ENCODE measurements at regions not wholly inside any gene's neighbourhood (a gene's known extent, or its start where the extent isn't known, plus 50 kb on each side); places are given as distances from the start of the nearest gene placed in this dataset.

DNA sequence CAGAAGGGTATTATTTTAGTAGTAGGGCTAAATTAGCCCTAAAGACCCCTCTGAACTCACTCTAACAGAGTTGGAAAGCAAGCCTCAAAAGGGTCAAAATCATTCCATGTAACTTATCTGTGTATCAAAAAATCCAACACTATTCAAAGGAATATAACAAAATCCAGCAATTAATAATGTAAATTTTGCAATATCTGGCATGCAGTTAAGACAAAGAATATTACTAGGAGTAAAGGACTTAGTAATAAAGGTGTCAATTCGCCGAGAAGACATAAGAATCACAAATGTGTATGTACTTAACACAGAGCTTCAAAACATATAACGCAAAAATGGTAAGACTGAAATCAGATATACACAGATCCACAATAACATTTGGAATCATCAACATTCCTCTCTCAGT lies 71.2 kb upstream of the PFN2 start:
- Histone ChIP-seq H3K9me3 (ENCODE audit: control insufficient read depth, low read depth, low read length) (no peaks in the 10 kb centered on the region), H3K4me1 (ENCODE audit: control insufficient read depth, low read depth, low read length) (peaks cover 4% of the 10 kb centered on the region), H3K9ac (ENCODE audit: low read length) (no peak overlapping the region), H3K27me3 (ENCODE audit: control insufficient read depth, insufficient read depth, low read length) (peaks cover 5% of the 10 kb centered on the region), H3K4me3 (ENCODE audit: low read length) (no peak overlapping the region), H3K36me3 (ENCODE audit: control insufficient read depth, low read depth, low read length) (no peaks in the 10 kb centered on the region), H3K27ac (ENCODE audit: low read length) (no peak overlapping the region)

DNA sequence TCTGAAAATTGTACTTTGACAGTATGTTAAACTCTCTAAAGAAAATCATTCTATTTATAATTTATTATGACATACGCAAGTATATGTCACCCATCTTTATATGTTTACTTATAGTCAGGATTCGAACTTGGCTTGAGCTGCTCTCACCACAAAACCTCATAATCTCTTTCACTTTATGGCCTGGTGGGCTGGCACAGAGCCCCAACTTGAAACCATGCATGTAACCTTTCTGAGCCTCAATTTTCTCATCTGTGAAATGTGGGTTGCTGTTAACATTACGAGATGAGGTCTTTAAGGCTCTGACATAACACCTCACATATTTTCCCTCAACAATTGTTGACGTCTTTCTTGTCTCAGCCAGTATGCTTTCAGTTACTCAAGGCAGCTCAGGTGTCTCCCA lies 69.4 kb upstream of the PFN2 start:
- Histone ChIP-seq H3K27ac (ENCODE audit: low read length) (no peak overlapping the region), H3K9ac (ENCODE audit: low read length) (no peak overlapping the region), H3K4me3 (ENCODE audit: low read length) (no peak overlapping the region), H3K36me3 (ENCODE audit: control insufficient read depth, low read depth, low read length) (no peaks in the 10 kb centered on the region), H3K4me1 (ENCODE audit: control insufficient read depth, low read depth, low read length) (peaks cover 21% of the 10 kb centered on the region), H3K9me3 (ENCODE audit: control insufficient read depth, low read depth, low read length) (no peaks in the 10 kb centered on the region), H3K27me3 (ENCODE audit: control insufficient read depth, insufficient read depth, low read length) (peaks cover 20% of the 10 kb centered on the region)

DNA sequence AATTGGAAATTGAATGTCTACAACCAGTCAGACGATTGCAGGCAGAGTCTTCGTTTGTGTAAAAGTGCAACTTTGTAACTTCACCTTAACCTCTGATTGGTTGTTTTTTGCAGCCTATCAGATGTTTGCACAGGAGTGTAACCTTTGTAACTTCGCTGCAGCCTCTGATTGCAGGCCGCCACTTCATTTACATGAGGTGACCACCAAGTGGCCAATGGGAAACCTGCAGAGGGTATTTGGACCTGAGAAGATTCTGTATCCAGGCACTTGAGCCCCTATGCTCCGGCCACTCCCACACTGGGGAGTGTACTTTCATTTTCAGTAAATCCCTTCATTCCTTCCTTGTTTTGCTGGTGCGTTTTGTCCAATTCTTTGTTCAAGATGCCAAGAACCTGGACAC lies 68.1 kb upstream of the PFN2 start:
- no peak overlapping the region for H3K9ac ChIP-seq (ENCODE audit: low read length)
- no peak overlapping the region for H3K27ac ChIP-seq (ENCODE audit: low read length)
- no peaks in the 10 kb centered on the region for H3K36me3 ChIP-seq (ENCODE audit: control insufficient read depth, low read depth, low read length)
- no peak overlapping the region for H3K4me3 ChIP-seq (ENCODE audit: low read length)
- no peaks in the 10 kb centered on the region for H3K9me3 ChIP-seq (ENCODE audit: control insufficient read depth, low read depth, low read length)
- H3K4me1 ChIP-seq (ENCODE audit: control insufficient read depth, low read depth, low read length), result peaks cover 34% of the 10 kb centered on the region
- H3K27me3 ChIP-seq (ENCODE audit: control insufficient read depth, insufficient read depth, low read length), result peaks cover 33% of the 10 kb centered on the region

DNA sequence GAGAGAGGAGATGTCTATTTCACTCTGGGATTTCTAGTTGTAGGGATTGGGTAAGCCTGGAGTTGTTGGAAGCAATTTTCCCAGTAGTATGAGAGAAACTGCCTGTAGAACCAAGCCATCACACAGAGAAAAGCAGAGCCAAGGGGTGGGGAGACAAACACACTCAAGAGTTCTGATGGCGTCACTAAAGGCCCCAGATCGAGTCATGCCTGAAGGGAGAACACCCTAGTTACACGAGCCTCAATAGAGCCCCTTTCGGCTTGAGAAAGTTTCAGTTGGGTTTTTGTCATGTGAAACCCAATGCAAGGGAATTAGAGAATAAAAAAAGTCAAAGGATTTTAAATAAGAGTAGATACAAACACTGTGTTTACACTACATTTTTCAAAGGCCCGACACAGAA lies 66.1 kb upstream of the PFN2 start:
- Histone ChIP-seq H3K9ac (ENCODE audit: low read length) (no peak overlapping the region), H3K36me3 (ENCODE audit: control insufficient read depth, low read depth, low read length) (no peaks in the 10 kb centered on the region), H3K4me3 (ENCODE audit: low read length) (no peak overlapping the region), H3K27ac (ENCODE audit: low read length) (no peak overlapping the region), H3K27me3 (ENCODE audit: control insufficient read depth, insufficient read depth, low read length) (peaks cover 50% of the 10 kb centered on the region), H3K9me3 (ENCODE audit: control insufficient read depth, low read depth, low read length) (no peaks in the 10 kb centered on the region), H3K4me1 (ENCODE audit: control insufficient read depth, low read depth, low read length) (peaks cover 37% of the 10 kb centered on the region)

DNA sequence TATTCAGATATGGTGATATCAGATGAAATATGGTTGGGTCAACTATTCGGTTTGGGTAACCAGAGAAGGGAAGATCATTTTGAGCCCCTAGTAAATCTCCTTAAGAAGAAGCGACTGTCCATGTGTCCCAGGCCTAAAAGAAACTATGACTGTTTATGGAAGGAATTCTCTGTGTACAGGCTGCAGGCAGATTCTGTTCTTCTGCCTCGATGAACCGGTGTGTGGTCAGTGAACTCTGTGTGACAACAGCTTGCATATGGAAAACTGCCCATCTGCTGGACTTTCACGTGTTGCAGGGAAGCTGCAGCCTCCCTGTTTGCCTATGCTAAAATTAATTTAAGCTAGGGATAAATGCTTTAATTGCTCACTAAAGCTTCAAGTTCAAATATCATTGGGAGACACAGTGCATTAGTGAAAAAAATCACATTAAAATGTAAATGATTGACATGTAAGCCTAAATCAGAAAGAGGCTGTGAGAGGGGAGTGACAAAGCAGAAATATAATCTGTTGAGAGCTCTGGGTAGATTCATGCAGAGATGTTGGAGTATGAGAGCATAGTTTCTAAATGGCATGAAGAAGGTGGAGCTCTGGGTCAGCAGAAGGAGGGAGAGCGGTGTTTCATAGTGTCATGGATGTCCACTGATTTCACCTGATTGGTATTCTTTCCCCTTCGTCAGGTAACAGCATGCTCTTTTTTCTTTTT lies 65.4 kb upstream of the PFN2 start:
- H3K9me3 ChIP-seq (ENCODE audit: control insufficient read depth, low read depth, low read length), result no peaks in the 10 kb centered on the region
- H3K27me3 ChIP-seq (ENCODE audit: control insufficient read depth, insufficient read depth, low read length), result peaks cover 56% of the 10 kb centered on the region
- H3K4me3 ChIP-seq (ENCODE audit: low read length), result peak overlapping the region; percentile 15
- peaks cover 37% of the 10 kb centered on the region for H3K4me1 ChIP-seq (ENCODE audit: control insufficient read depth, low read depth, low read length)
- no peak overlapping the region for H3K9ac ChIP-seq (ENCODE audit: low read length)
- no peaks in the 10 kb centered on the region for H3K36me3 ChIP-seq (ENCODE audit: control insufficient read depth, low read depth, low read length)
- H3K27ac ChIP-seq (ENCODE audit: low read length), result no peak overlapping the region

DNA sequence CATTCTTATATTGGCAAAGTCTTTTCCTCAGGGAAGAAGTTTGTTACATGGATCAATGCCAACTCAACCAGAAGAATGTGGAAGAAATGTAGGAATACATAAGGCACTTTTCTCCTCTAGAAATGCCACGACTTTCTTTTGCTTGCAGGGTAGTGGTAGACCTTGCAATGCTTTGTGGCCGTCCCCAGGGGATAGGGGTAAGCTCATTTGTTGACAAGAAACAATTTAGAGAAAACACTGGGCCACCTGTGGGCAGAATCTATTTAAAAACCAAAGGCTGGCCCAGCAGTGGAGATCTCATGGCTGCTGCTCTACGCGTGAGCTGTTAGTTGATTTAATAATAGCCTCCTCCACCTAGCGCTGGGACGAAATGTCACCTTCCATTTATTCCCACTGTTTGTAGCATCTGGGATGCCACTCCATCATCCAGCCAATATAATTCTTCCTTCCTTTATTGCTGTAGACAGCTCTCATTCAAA lies 64.6 kb upstream of the PFN2 start:
- Histone ChIP-seq H3K4me3 (ENCODE audit: low read length) (peak overlapping the region; percentile 33), H3K27ac (ENCODE audit: low read length) (no peak overlapping the region), H3K27me3 (ENCODE audit: control insufficient read depth, insufficient read depth, low read length) (peaks cover 61% of the 10 kb centered on the region), H3K9me3 (ENCODE audit: control insufficient read depth, low read depth, low read length) (no peaks in the 10 kb centered on the region), H3K9ac (ENCODE audit: low read length) (no peak overlapping the region), H3K4me1 (ENCODE audit: control insufficient read depth, low read depth, low read length) (peaks cover 37% of the 10 kb centered on the region), H3K36me3 (ENCODE audit: control insufficient read depth, low read depth, low read length) (no peaks in the 10 kb centered on the region)

DNA sequence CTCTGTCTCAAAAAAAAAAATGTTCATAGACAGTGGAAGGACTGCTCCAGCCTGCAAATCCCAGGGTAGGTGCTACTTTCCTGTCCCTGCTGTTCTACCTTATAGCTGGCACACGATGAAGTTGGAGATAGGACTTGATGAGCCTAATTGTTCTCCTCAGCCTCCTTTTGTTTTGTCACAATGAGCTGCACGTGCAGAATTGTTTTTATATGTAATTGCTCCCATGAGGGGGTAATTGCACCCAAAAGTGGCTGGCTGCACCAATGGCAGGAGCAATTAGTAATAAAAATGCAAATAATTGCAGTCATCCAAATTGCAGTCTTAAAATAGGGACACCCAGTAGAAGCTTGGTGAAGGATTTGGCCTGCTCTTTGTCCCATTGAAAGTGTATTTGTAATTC lies 63.0 kb upstream of the PFN2 start:
- Histone ChIP-seq H3K36me3 (ENCODE audit: control insufficient read depth, low read depth, low read length) (no peaks in the 10 kb centered on the region), H3K27ac (ENCODE audit: low read length) (no peak overlapping the region), H3K4me1 (ENCODE audit: control insufficient read depth, low read depth, low read length) (peaks cover 37% of the 10 kb centered on the region), H3K27me3 (ENCODE audit: control insufficient read depth, insufficient read depth, low read length) (peaks cover 61% of the 10 kb centered on the region), H3K4me3 (ENCODE audit: low read length) (no peak overlapping the region), H3K9me3 (ENCODE audit: control insufficient read depth, low read depth, low read length) (no peaks in the 10 kb centered on the region), H3K9ac (ENCODE audit: low read length) (no peak overlapping the region)

DNA sequence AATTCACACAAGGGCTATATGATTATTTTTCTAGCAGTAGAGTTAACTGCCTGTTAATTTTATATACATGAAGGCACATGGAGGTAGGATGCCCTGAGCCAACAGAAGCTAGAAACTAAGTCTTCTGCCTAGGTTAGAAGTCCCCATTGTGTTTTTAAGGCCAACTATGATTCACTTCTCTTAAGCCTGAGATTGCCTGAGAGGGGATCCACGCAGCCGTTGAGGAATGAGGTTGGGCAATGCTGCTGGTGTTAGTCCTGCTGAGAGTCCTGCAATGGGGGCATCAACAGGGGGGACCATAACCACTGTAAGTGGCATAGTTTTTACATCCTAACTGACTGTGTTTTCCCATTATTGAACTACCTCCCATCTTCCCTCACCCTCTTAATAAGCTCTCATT lies 60.1 kb upstream of the PFN2 start:
- H3K27ac ChIP-seq (ENCODE audit: low read length), result no peak overlapping the region
- H3K9ac ChIP-seq (ENCODE audit: low read length), result no peak overlapping the region
- peaks cover 23% of the 10 kb centered on the region for H3K4me1 ChIP-seq (ENCODE audit: control insufficient read depth, low read depth, low read length)
- no peaks in the 10 kb centered on the region for H3K36me3 ChIP-seq (ENCODE audit: control insufficient read depth, low read depth, low read length)
- no peaks in the 10 kb centered on the region for H3K9me3 ChIP-seq (ENCODE audit: control insufficient read depth, low read depth, low read length)
- H3K27me3 ChIP-seq (ENCODE audit: control insufficient read depth, insufficient read depth, low read length), result peaks cover 46% of the 10 kb centered on the region
- no peak overlapping the region for H3K4me3 ChIP-seq (ENCODE audit: low read length)

DNA sequence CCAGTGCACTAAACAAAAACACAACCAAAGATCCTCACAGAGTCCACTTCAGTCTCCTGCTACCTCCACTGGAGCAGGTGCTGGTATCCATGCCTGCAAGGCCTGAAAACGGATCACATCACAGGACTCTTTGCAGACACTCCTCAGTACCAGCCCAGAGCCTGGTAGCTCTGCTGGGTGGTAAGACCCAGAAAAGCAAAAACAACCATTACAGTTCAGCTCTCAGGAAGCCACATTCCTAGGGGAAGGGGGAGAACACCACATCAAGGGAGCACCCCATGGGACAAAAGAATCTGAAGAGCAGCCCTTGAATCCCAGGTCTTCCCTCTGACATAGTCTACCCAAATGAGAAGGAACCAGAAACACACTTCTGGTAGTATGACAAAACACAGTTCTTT lies 52.5 kb upstream of the PFN2 start:
- no peaks in the 10 kb centered on the region for H3K9me3 ChIP-seq (ENCODE audit: control insufficient read depth, low read depth, low read length)
- no peak overlapping the region for H3K4me3 ChIP-seq (ENCODE audit: low read length)
- H3K27ac ChIP-seq (ENCODE audit: low read length), result no peak overlapping the region

DNA sequence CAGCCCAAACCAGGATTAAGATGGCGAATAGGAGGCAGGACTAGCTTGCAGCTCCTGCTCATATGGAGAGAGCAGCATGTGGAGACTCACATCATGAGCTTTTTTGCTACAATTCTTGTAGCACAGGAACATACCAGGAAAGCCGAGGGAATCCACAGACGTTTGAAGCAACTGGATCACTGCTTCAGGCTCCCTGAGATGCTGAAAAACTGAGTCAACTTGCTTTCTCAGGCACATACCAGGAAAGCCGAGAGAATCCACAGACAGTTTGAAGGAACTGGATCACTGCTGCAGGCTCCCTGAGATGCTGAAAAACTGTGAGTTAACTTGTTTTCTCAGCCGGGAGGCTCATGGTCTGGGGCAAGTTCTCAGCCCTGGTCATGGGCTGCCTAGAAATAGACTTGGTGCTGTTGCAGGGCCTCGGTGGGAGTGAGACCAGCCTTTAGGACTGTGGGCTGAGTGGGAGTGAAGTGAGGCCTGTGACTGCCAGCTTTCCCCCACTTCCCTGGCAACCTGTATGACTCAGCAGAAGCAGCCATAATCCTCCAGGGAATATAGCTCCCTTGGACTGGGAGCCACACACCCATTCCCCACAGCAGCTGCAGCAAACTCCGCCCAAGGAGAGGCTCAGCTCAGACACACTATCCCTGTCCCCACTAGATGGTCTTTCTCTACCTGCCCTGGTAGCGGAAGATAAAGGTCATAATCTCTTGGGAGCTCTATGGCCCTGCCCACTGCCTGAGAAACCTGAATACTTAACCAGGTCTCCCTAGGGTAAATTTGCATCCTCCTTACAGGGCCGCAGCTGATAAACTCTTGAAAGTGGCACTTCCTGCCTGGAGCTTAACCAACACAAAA lies 51.9 kb upstream of the PFN2 start:
- no peaks in the 10 kb centered on the region for H3K9me3 ChIP-seq (ENCODE audit: control insufficient read depth, low read depth, low read length)
- no peaks in the 10 kb centered on the region for H3K4me1 ChIP-seq (ENCODE audit: control insufficient read depth, low read depth, low read length)
- no peaks in the 10 kb centered on the region for H3K27me3 ChIP-seq (ENCODE audit: control insufficient read depth, insufficient read depth, low read length)
- H3K36me3 ChIP-seq (ENCODE audit: control insufficient read depth, low read depth, low read length), result no peaks in the 10 kb centered on the region
- H3K27ac ChIP-seq (ENCODE audit: low read length), result no peak overlapping the region
- no peak overlapping the region for H3K9ac ChIP-seq (ENCODE audit: low read length)
- H3K4me3 ChIP-seq (ENCODE audit: low read length), result no peak overlapping the region

More for the DNA sequence above, 52.5 kb upstream of the PFN2 start:
- no peaks in the 10 kb centered on the region for H3K4me1 ChIP-seq (ENCODE audit: control insufficient read depth, low read depth, low read length)
- H3K36me3 ChIP-seq (ENCODE audit: control insufficient read depth, low read depth, low read length), result no peaks in the 10 kb centered on the region
- H3K27me3 ChIP-seq (ENCODE audit: control insufficient read depth, insufficient read depth, low read length), result no peaks in the 10 kb centered on the region
- no peak overlapping the region for H3K9ac ChIP-seq (ENCODE audit: low read length)

DNA sequence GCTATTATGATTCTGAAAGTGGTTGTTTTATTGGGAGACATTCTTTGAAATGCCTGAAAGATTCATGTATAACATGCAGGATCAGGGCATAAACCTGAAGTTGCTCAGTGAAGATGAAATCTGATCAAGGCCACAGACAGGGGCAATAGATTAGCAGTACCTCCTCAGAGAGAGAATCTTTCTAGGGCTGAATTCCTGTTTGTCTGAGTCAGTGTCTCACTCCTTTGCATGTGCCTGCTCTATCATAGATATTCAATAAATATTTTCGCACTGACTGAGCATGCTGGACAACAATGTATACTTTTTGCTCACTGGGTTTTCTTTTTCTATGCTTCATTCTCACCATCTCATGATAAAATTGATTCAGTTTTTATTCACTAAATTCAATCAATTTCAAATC lies 49.8 kb upstream of the PFN2 start:
- Histone ChIP-seq H3K27me3 (ENCODE audit: control insufficient read depth, insufficient read depth, low read length) (no peaks in the 10 kb centered on the region), H3K27ac (ENCODE audit: low read length) (no peak overlapping the region), H3K36me3 (ENCODE audit: control insufficient read depth, low read depth, low read length) (no peaks in the 10 kb centered on the region), H3K4me3 (ENCODE audit: low read length) (no peak overlapping the region), H3K9me3 (ENCODE audit: control insufficient read depth, low read depth, low read length) (no peaks in the 10 kb centered on the region), H3K4me1 (ENCODE audit: control insufficient read depth, low read depth, low read length) (no peaks in the 10 kb centered on the region), H3K9ac (ENCODE audit: low read length) (no peak overlapping the region)
